ENCODE measurements at regions not wholly inside any gene's neighbourhood (a gene's known extent, or its start where the extent isn't known, plus 50 kb on each side); places are given as distances from the start of the nearest gene placed in this dataset.

DNA sequence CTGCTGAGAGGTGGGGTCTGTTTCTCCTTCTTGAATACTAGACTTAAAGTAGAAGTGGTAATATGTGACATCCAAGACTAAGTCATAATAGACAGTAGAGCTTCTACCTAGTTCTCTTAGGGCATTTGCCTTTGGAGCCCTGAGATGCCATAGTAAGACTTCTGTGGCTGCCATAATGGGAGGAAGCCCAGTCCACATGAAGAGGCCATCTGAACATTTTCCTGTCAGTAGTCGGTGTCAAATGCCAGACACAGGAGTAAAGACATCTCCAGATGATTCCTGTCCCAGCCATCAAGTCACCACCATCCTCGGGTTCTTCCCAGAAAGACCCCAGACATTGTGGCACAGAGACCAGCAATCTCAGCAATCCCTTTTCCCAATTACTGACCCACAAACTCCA is 58.1 kb upstream of the IRX6 start:
- TF ChIP-seq TAF1 (IDR thresholded peaks at IDR 0.05; ENCODE audit: borderline replicate concordance, low read depth, low read length) (no peak), POLR2AphosphoS5 (IDR thresholded peaks at IDR 0.05; ENCODE audit: low read depth, low read length) (no peak), POLR2A (IDR thresholded peaks at IDR 0.05; ENCODE audit: low read depth, low read length) (no peak)
- FAIRE-seq (no peak), DNase-seq (ENCODE audit: insufficient read length) (no peak)

DNA sequence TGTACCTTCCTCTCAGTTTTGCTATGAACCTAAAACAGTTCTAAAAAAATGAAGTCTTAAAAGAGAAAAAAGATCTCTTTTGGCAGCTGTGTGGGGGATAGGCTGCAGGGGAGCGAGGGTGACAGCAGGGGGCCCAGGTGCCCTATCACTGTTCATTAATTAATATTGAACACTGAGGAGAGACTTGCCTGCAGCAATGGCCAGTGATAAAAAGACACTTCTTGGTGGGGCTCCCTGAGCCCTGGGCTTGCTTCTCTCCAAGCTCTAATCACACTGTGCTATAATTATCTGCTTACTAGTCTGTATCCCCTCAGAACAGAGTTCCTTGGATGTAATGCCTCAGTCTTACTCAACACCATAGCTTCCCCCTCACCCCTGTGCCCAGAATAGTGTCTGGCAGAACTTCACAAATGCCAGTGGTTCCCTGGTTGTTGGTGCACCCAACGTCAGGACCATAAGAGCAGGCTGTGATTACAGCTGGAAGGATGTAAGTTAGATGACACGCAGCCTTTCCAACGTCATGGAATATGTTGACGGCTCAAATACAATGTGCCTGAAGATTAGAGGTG is 52.0 kb upstream of the IRX6 start:
- no peak for DNase-seq (ENCODE audit: insufficient read length)
- FAIRE-seq = no peak
- TF ChIP-seq POLR2AphosphoS5 (IDR thresholded peaks at IDR 0.05; ENCODE audit: low read depth, low read length) = no peak
- TF ChIP-seq POLR2A (IDR thresholded peaks at IDR 0.05; ENCODE audit: low read depth, low read length) = no peak
- TF ChIP-seq TAF1 (IDR thresholded peaks at IDR 0.05; ENCODE audit: borderline replicate concordance, low read depth, low read length) = no peak

DNA sequence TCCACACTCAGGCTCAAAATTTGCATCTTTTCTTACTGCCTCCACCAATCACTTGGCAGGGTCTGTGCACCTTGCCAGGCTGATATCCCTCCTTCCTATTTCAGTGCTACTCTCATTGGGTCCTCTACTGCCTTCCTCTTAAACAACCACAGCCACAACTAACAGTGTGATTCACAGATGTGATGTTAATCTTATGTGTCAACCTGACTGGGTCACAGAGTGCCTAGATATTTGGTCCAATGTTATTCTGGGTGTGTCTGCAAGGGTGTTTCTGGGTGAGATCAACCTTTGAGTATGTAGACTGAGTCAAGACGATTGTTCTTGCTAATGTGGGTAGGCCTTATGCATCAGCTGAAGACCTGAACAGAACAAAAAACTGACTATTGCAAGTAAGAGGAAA is 51.3 kb upstream of the IRX6 start:
- DNase-seq (ENCODE audit: insufficient read length) (no peak), FAIRE-seq (no peak)
- TF ChIP-seq POLR2AphosphoS5 (IDR thresholded peaks at IDR 0.05; ENCODE audit: low read depth, low read length) (no peak), POLR2A (IDR thresholded peaks at IDR 0.05; ENCODE audit: low read depth, low read length) (no peak), TAF1 (IDR thresholded peaks at IDR 0.05; ENCODE audit: borderline replicate concordance, low read depth, low read length) (no peak)

DNA sequence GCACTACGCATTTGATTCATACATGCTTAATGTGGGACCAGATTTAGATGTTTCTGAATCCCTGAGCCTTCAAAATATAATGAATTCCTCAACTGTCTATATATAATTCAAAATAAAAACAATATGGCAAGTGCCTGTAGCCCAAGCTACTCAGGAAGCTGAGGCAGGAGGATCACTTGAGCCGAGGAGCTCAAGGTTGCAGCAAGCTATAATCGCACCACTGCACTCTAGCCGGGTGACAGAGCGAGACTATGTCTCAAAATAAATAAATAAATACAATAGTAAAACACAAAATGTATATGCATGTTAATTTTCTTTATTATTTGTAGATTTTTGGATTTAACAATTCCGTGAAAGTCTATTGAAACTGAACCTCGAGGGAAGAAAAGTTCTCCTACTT is 50.6 kb upstream of the IRX6 start:
- FAIRE-seq = no peak

DNA sequence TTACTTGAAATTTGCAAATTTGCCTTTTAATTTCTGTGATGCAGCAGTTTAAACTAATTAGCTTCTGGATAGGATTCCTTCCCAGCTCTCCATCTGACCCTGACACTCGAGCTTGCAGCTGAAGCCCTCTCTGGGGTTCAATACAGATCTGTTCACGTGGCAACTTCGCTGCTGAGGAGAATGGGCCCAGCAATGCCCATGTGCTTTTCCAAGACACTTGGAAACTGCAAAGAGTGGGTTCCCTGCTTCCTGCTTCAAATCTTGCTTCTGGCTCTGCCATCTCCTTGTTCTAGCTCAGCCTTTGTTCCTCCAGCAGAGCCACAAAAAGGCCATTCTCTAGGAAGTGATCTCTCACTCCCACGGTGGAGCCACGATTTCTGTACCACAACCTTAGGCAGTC is 50.0 kb upstream of the IRX6 start:
- TF ChIP-seq TAF1 (IDR thresholded peaks at IDR 0.05; ENCODE audit: borderline replicate concordance, low read depth, low read length) (no peak), POLR2AphosphoS5 (IDR thresholded peaks at IDR 0.05; ENCODE audit: low read depth, low read length) (no peak)
- FAIRE-seq = no peak

More for the DNA sequence above, 50.6 kb upstream of the IRX6 start:
- TF ChIP-seq POLR2A (IDR thresholded peaks at IDR 0.05; ENCODE audit: low read depth, low read length) (no peak), POLR2AphosphoS5 (IDR thresholded peaks at IDR 0.05; ENCODE audit: low read depth, low read length) (no peak), TAF1 (IDR thresholded peaks at IDR 0.05; ENCODE audit: borderline replicate concordance, low read depth, low read length) (no peak)
- DNase-seq (ENCODE audit: insufficient read length) = no peak

More for the DNA sequence above, 50.0 kb upstream of the IRX6 start:
- no peak for DNase-seq (ENCODE audit: insufficient read length)

All from GM12892 (cell line).